GM12878 (cell line): ENCODE measurements at regions not wholly inside any gene's neighbourhood (a gene's known extent, or its start where the extent isn't known, plus 50 kb on each side); places are given as distances from the start of the nearest gene placed in this dataset.

Experiments
- ATAC-seq: fragments of 200-7000 bp; cut with Tn5 transposase; 3 replicates; pipeline ENCODE4 v1.9.1; 2020; ENCODE audit warnings: mild to moderate bottlenecking, moderate library complexity
- BruUV-seq: library from RNA; stranded (reverse); fragments of 400-500 nt; replicated peaks from 2 replicates; lab custom pipeline; 2021; lab: Mats Ljungman, UMichigan
- CTCF ChIA-PET: fragments of 300-600 bp; sonication (Branson Sonifier 250); formaldehyde crosslinking; extraction: SDS; loops from one replicate; lab custom pipeline; 2021; ENCODE audit warnings: inconsistent platforms; lab: Yijun Ruan, JAX
- POLR2A ChIA-PET: fragments of 350-600 bp; formaldehyde crosslinking; extraction: SDS; loops from one replicate; lab custom pipeline; 2021; ENCODE audit warnings: inconsistent platforms; lab: Charles Lee
- RAD21 ChIA-PET: fragments of 300-600 bp; sonication (Branson Sonifier 250); formaldehyde crosslinking; loops from one replicate; lab custom pipeline; 2023; ENCODE audit warnings: antibody characterized with exemption; ENCODE audit not compliant: unreplicated experiment; lab: Charles Lee
- SMC1A ChIA-PET: fragments of 300-600 bp; sonication (Branson Sonifier 250); formaldehyde crosslinking; loops from one replicate; lab custom pipeline; 2023; ENCODE audit not compliant: unreplicated experiment, uncharacterized antibody; lab: Charles Lee
- DNase-seq: peaks from one replicate; pipeline ENCODE4 v3.0.0-alpha.2; 2011; ENCODE audit warnings: low read depth, low spot score
- FAIRE-seq: peaks from 3 replicates; lab custom pipeline; 2011; peaks lifted over from hg19 to GRCh38; lab: Jason Lieb, UNC
- H2AFZ ChIP-seq: 2 replicates; pipeline ENCODE4 v1.6.0; 2011; ENCODE audit warnings: low read depth, low read length, control low read depth; ENCODE audit not compliant: control insufficient read depth
- H3K27ac ChIP-seq: 2 replicates; pipeline ENCODE4 v1.5.1; 2011; ENCODE audit warnings: control low read depth; ENCODE audit not compliant: control insufficient read depth, insufficient read depth
- H3K27me3 ChIP-seq, 2 experiments: replicated peaks in 1 of 2; 2 replicates each; pipeline versions ENCODE4 v1.6.0 to v1.6.1; 2011; ENCODE audit warnings: low read length in 1 of 2; ENCODE audit not compliant: control insufficient read depth in 2 of 2, insufficient read depth in 2 of 2
- H3K36me3 ChIP-seq, 2 experiments: 2 replicates each; pipeline ENCODE4 v1.5.1; 2011; ENCODE audit warnings: low read length in 1 of 2; ENCODE audit not compliant: control insufficient read depth in 2 of 2, insufficient read depth in 2 of 2
- H3K4me1 ChIP-seq: 2 replicates; pipeline ENCODE4 v1.6.1; 2011; ENCODE audit warnings: mild to moderate bottlenecking, low read length, moderate library complexity, mixed read lengths; ENCODE audit not compliant: control insufficient read depth, insufficient read depth
- H3K4me2 ChIP-seq: 2 replicates; pipeline ENCODE4 v1.6.0; 2011; ENCODE audit warnings: control low read depth; ENCODE audit not compliant: control insufficient read depth, insufficient read depth
- H3K4me3 ChIP-seq: fragments of 200-600 bp; sonication (generic); 2 replicates; pipeline ENCODE4 v1.5.1; 2016
- H3K79me2 ChIP-seq: 2 replicates; pipeline ENCODE4 v1.6.0; 2011; ENCODE audit warnings: low read length; ENCODE audit not compliant: control insufficient read depth, insufficient read depth
- H3K9ac ChIP-seq: 2 replicates; pipeline ENCODE4 v1.8.0; 2011; ENCODE audit warnings: low read length, control low read depth, mixed read lengths; ENCODE audit not compliant: control insufficient read depth, insufficient read depth
- H3K9me3 ChIP-seq: replicated peaks from 3 replicates; pipeline ENCODE4 v1.5.1; 2011; ENCODE audit warnings: mild to moderate bottlenecking, low read length; ENCODE audit not compliant: control insufficient read depth, insufficient read depth
- H4K20me1 ChIP-seq: 2 replicates; pipeline ENCODE4 v1.6.0; 2011; ENCODE audit not compliant: control insufficient read depth, insufficient read depth
- ATF7 ChIP-seq: fragments of 450-650 bp; IDR thresholded peaks from 2 replicates; pipeline ENCODE4 v1.6.1; 2016; ENCODE audit warnings: low read depth, mild to moderate bottlenecking
- CHD4 ChIP-seq: fragments of 200-600 bp; sonication (generic); IDR thresholded peaks from 2 replicates; pipeline ENCODE4 v1.6.1; 2016; ENCODE audit warnings: mild to moderate bottlenecking
- ESRRA ChIP-seq: IDR thresholded peaks from 2 replicates; pipeline ENCODE4 v1.6.1; 2012; ENCODE audit warnings: mild to moderate bottlenecking, low read length, improper control_type of control experiment
- GABPA ChIP-seq: IDR thresholded peaks from 2 replicates; pipeline ENCODE4 v1.6.1; 2014; ENCODE audit warnings: antibody characterized with exemption, low read depth, mild to moderate bottlenecking, inconsistent platforms
- IKZF2 ChIP-seq, 2 experiments: fragments of 450-650 bp; IDR thresholded peaks; 2 replicates each; pipeline ENCODE4 v1.6.1; 2017; ENCODE audit warnings: mild to moderate bottlenecking in 2 of 2, moderate library complexity in 2 of 2
- MEF2B ChIP-seq: fragments of 450-650 bp; IDR thresholded peaks from 2 replicates; pipeline ENCODE4 v1.6.1; 2018; ENCODE audit warnings: mild to moderate bottlenecking, moderate library complexity; ENCODE audit not compliant: partially characterized antibody, poor library complexity, severe bottlenecking
- MTA2 ChIP-seq: fragments of 450-650 bp; IDR thresholded peaks from 2 replicates; pipeline ENCODE4 v1.6.1; 2016; ENCODE audit warnings: low read depth, mild to moderate bottlenecking, moderate library complexity
- MTA3 ChIP-seq: IDR thresholded peaks from 2 replicates; pipeline ENCODE4 v1.6.1; 2012; ENCODE audit warnings: low read length, inconsistent platforms, borderline replicate concordance
- RAD51 ChIP-seq: fragments of 450-650 bp; IDR thresholded peaks from 2 replicates; pipeline ENCODE4 v1.6.1; 2016; ENCODE audit warnings: moderate library complexity, mild to moderate bottlenecking, inconsistent platforms
- SMC3 ChIP-seq: IDR thresholded peaks from 2 replicates; pipeline ENCODE4 v1.6.1; 2011; ENCODE audit warnings: low read length, improper control_type of control experiment, borderline replicate concordance
- SRF ChIP-seq, 2 experiments: IDR thresholded peaks; 2 replicates each; pipeline ENCODE4 v1.6.1; 2011; ENCODE audit warnings: low read depth in 2 of 2, low read length in 2 of 2, mild to moderate bottlenecking in 1 of 2, moderate library complexity in 1 of 2
- WRNIP1 ChIP-seq: IDR thresholded peaks from 2 replicates; pipeline ENCODE4 v1.6.1; 2011; ENCODE audit warnings: low read depth, low read length, improper control_type of control experiment, borderline replicate concordance
- ZBTB11 ChIP-seq: fragments of 450-650 bp; formaldehyde crosslinking; IDR thresholded peaks from 2 replicates; pipeline ENCODE4 v1.5.0; 2022; ENCODE audit warnings: mild to moderate bottlenecking, missing genetic modification characterization
- ZNF24 ChIP-seq: fragments of 450-650 bp; IDR thresholded peaks from 2 replicates; pipeline ENCODE4 v1.6.1; 2017; ENCODE audit warnings: antibody characterized with exemption, mild to moderate bottlenecking
- WGBS: methylation state at CpG from one replicate; pipeline ENCODE4 v1.1.6; 2016; ENCODE audit warnings: low lambda C conversion rate; ENCODE audit not compliant: insufficient replicate concordance, insufficient coverage; ENCODE audit errors: missing lambda C conversion rate; 5-methylcytosine and 5-hydroxymethylcytosine counted together
- in situ Hi-C: fragments of 300-500 bp; cut with MboI; formaldehyde crosslinking; loops from 9 replicates; pipeline ENCODE4 v1.14.3; 2018; ENCODE audit warnings: mixed read lengths
- intact Hi-C: fragments of 100-400 bp; cut with micrococcal nuclease; formaldehyde crosslinking; loops from one replicate; pipeline ENCODE4 v1.14.2; 2022; ENCODE audit not compliant: unreplicated experiment

- Histone ChIP-seq H3K9ac (no peak overlapping the region), H3K4me1 (no peaks in the 10 kb centered on the region), H3K79me2 (no peaks in the 10 kb centered on the region), H3K36me3 (no peaks in the 10 kb centered on the region), H2AFZ (no peak overlapping the region), H3K4me2 (no peak overlapping the region), H4K20me1 (no peaks in the 10 kb centered on the region), H3K4me3 (no peak overlapping the region), H3K27me3 (no peaks in the 10 kb centered on the region), H3K9me3 (no peaks in the 10 kb centered on the region; the same call in 2 of the 3 replicates), H3K27ac (no peak overlapping the region)
- no peak for TF ChIP-seq ESRRA
- TF ChIP-seq ATF7 = no peak
- TF ChIP-seq ZNF24 = no peak
- TF ChIP-seq CHD4 = no peak
- no peak for TF ChIP-seq SMC3
- TF ChIP-seq MTA2 = no peak
- TF ChIP-seq RAD51 = no peak
- no peak for TF ChIP-seq MEF2B
- TF ChIP-seq GABPA = no peak
- no peak for TF ChIP-seq SRF (IDR thresholded peaks at IDR 0.05; ENCODE audit: low read depth in 2 of 2, low read length in 2 of 2)
- TF ChIP-seq IKZF2 (IDR thresholded peaks at IDR 0.05) = no peak
- no peak for TF ChIP-seq WRNIP1
- TF ChIP-seq ZBTB11 (CRISPR knock-in tag) = no peak
- TF ChIP-seq MTA3 = no peak
- POLR2A ChIA-PET = no interaction called here
- BruUV-seq = no TSS peak
- in situ Hi-C loops = no loop called here
- SMC1A ChIA-PET = interaction anchor here (1.0 to 1.4 kb wide), 3 partner anchors 9 to 173 kb away, joined by 3 to 4 read pairs (median 3); no protein-coding TSS in a partner anchor
- FAIRE-seq (no peak), ATAC-seq (no peak), DNase-seq (no peak)
- CTCF ChIA-PET = no interaction called here
- intact Hi-C loops = no loop called here
- 93% methylated on average over 2 of the region's 2 CpGs for WGBS
- RAD21 ChIA-PET = interaction anchor here (1.0 kb wide), 1 partner anchor 11 kb away, joined by 4 read pairs; no protein-coding TSS in a partner anchor
Observed at GRCh38 chr3:177371888-177372287, 174.6 kb upstream of the TBL1XR1 start.
